HepG2 (cell line): ENCODE measurements at regions not wholly inside any gene's neighbourhood (a gene's known extent, or its start where the extent isn't known, plus 50 kb on each side); places are given as distances from the start of the nearest gene placed in this dataset.

Experiments used
- ATAC-seq: fragments of 200-7000 bp; cut with Tn5 transposase; 3 replicates; pipeline ENCODE4 v1.9.1; 2020; ENCODE audit warnings: mild to moderate bottlenecking, moderate library complexity
- BruUV-seq: library from RNA; stranded (reverse); fragments of 400-500 nt; replicated peaks from 2 replicates; lab custom pipeline; 2021; lab: Mats Ljungman, UMichigan
- CTCF ChIA-PET: fragments of 300-600 bp; formaldehyde crosslinking; extraction: SDS; loops from one replicate; lab custom pipeline; 2021; ENCODE audit warnings: low total read pairs, inconsistent platforms, low intra/inter-chr PET ratio; lab: Yijun Ruan, JAX
- POLR2A ChIA-PET: fragments of 350-600 bp; sonication (Branson Sonifier 250); formaldehyde crosslinking; loops from one replicate; lab custom pipeline; 2020; ENCODE audit warnings: antibody characterized with exemption, inconsistent platforms; lab: Yijun Ruan, JAX
- DNase-seq: peaks from one replicate; pipeline ENCODE4 v3.0.0-alpha.2; 2015; ENCODE audit warnings: low spot score
- FAIRE-seq: peaks from 3 replicates; lab custom pipeline; 2011; peaks lifted over from hg19 to GRCh38; lab: Jason Lieb, UNC
- H2AFZ ChIP-seq: one replicate; pipeline ENCODE4 v1.6.1; 2011; ENCODE audit warnings: low read length, inconsistent platforms
- H3K27ac ChIP-seq: fragments of 300-600 bp; 3 replicates; pipeline ENCODE4 v1.8.0; 2011; ENCODE audit warnings: mixed run types, mild to moderate bottlenecking, mixed read lengths, low read length, inconsistent platforms; ENCODE audit not compliant: insufficient read depth; ENCODE audit errors: extremely low read length
- H3K27me3 ChIP-seq, 2 experiments: fragments of 200-600 bp in 1 of 2; 2 replicates in 1 of 2; 3 replicates in 1 of 2; pipeline versions ENCODE4 v1.6.0 to v1.8.0; 2011; ENCODE audit warnings: low read length in 2 of 2, mild to moderate bottlenecking in 2 of 2, moderate library complexity in 2 of 2, inconsistent platforms in 1 of 2; ENCODE audit not compliant: insufficient read depth in 2 of 2, control insufficient read depth in 1 of 2
- H3K36me3 ChIP-seq, 2 experiments: fragments of 200-600 bp in 1 of 2; replicated peaks in 1 of 2; 2 replicates in 1 of 2; 3 replicates in 1 of 2; pipeline versions ENCODE4 v1.5.1 to v1.8.0; 2011; ENCODE audit warnings: low read length in 2 of 2, inconsistent platforms in 1 of 2; ENCODE audit not compliant: insufficient read depth in 2 of 2, control insufficient read depth in 1 of 2
- H3K4me1 ChIP-seq: 2 replicates; pipeline ENCODE4 v1.5.1; 2012; ENCODE audit warnings: low read length, inconsistent platforms; ENCODE audit not compliant: insufficient read depth
- H3K4me2 ChIP-seq: 2 replicates; pipeline ENCODE4 v1.6.0; 2011; ENCODE audit warnings: low read depth, low read length, inconsistent platforms
- H3K4me3 ChIP-seq, 3 experiments: fragments of 200-600 bp in 1 of 3; sonication (generic), shearing (Covaris generic) in 1 of 3; replicated peaks in 1 of 3; 2 replicates each; pipeline ENCODE4 v1.5.1; 2011 to 2016; ENCODE audit warnings: low read length in 3 of 3, inconsistent platforms in 2 of 3, low read depth in 2 of 3, mild to moderate bottlenecking in 2 of 3, control low read depth in 1 of 3, mixed read lengths in 1 of 3; ENCODE audit not compliant: insufficient read depth in 1 of 3
- H3K79me2 ChIP-seq: one replicate; pipeline ENCODE4 v1.6.1; 2011; ENCODE audit warnings: low read length, inconsistent platforms; ENCODE audit not compliant: insufficient read depth
- H3K9ac ChIP-seq: 2 replicates; pipeline ENCODE4 v1.6.0; 2011; ENCODE audit warnings: mild to moderate bottlenecking, low read depth, low read length, inconsistent platforms; ENCODE audit not compliant: insufficient read depth
- H3K9me3 ChIP-seq: 2 replicates; pipeline ENCODE4 v1.5.1; 2012; ENCODE audit warnings: mild to moderate bottlenecking, low read length
- H4K20me1 ChIP-seq: 2 replicates; pipeline ENCODE4 v1.6.0; 2011; ENCODE audit warnings: inconsistent platforms, mild to moderate bottlenecking, low read length, moderate library complexity; ENCODE audit not compliant: insufficient read depth
- AGO1 ChIP-seq: fragments of 200-400 bp; formaldehyde crosslinking; IDR thresholded peaks from 2 replicates; pipeline ENCODE4 v1.6.1; 2017; ENCODE audit warnings: mild to moderate bottlenecking, low read depth, low read length, moderate library complexity; ENCODE audit not compliant: poor library complexity, severe bottlenecking
- ARNT ChIP-seq: fragments of 450-650 bp; IDR thresholded peaks from 2 replicates; pipeline ENCODE4 v1.6.1; 2017
- CHD4 ChIP-seq: fragments of 200-600 bp; sonication (generic); IDR thresholded peaks from 2 replicates; pipeline ENCODE4 v1.7.0; 2017; ENCODE audit warnings: mild to moderate bottlenecking, low read length, borderline replicate concordance
- HIC2 ChIP-seq: sonication (generic); formaldehyde crosslinking; IDR thresholded peaks from 2 replicates; pipeline ENCODE4 v1.9.0; 2022; ENCODE audit warnings: low read depth, missing genetic modification reagents
- SAFB2 ChIP-seq: sonication (generic); formaldehyde crosslinking; IDR thresholded peaks from 2 replicates; pipeline ENCODE4 v1.5.1; 2020; ENCODE audit warnings: missing genetic modification reagents, low read depth, mild to moderate bottlenecking, borderline replicate concordance
- SRY ChIP-seq: sonication (generic); formaldehyde crosslinking; IDR thresholded peaks from 2 replicates; pipeline ENCODE4 v1.8.0; 2022; ENCODE audit warnings: mild to moderate bottlenecking, missing genetic modification reagents
- TCF12 ChIP-seq, 2 experiments: fragments of 450-650 bp in 1 of 2; sonication (generic) in 1 of 2; formaldehyde crosslinking in 1 of 2; IDR thresholded peaks; 2 replicates each; pipeline versions ENCODE4 v1.6.1 to v1.8.0; 2017 to 2022; ENCODE audit warnings: antibody characterized with exemption in 1 of 2, mild to moderate bottlenecking in 1 of 2, missing genetic modification reagents in 1 of 2, moderate library complexity in 1 of 2
- ZKSCAN1 ChIP-seq: fragments of 150-350 bp; IDR thresholded peaks from 2 replicates; pipeline ENCODE4 v1.6.1; 2014; ENCODE audit warnings: low read length
- ZNF335 ChIP-seq: sonication (generic); formaldehyde crosslinking; IDR thresholded peaks from 2 replicates; pipeline ENCODE4 v1.4.0; 2020; ENCODE audit warnings: missing genetic modification reagents
- ZNF446 ChIP-seq: sonication (generic); formaldehyde crosslinking; IDR thresholded peaks from 2 replicates; pipeline ENCODE4 v1.5.0; 2020; ENCODE audit warnings: mild to moderate bottlenecking, missing genetic modification reagents
- ZNF713 ChIP-seq: sonication (generic); formaldehyde crosslinking; IDR thresholded peaks from 2 replicates; pipeline ENCODE4 v1.4.0; 2020; ENCODE audit warnings: mild to moderate bottlenecking, missing genetic modification reagents
- ZNF841 ChIP-seq: sonication (generic); formaldehyde crosslinking; IDR thresholded peaks from 2 replicates; pipeline ENCODE4 v1.8.1; 2023; ENCODE audit warnings: missing genetic modification reagents, borderline replicate concordance
- ZZZ3 ChIP-seq: sonication (generic); formaldehyde crosslinking; IDR thresholded peaks from 2 replicates; pipeline ENCODE4 v1.4.0; 2020; ENCODE audit warnings: missing genetic modification reagents, mild to moderate bottlenecking, borderline replicate concordance
- WGBS: methylation state at CpG from one replicate; pipeline ENCODE4 v1.1.6; 2017; ENCODE audit warnings: low lambda C conversion rate; 5-methylcytosine and 5-hydroxymethylcytosine counted together
- in situ Hi-C: cut with HindIII; loops from 2 replicates; pipeline ENCODE4 v1.10.0; 2017; ENCODE audit warnings: low pct_unique_long_range_greater_than_20kb; ENCODE audit not compliant: extremely low pct_ligation_motif_present
- intact Hi-C: fragments of 100-400 bp; cut with micrococcal nuclease; formaldehyde crosslinking; loops from one replicate; pipeline ENCODE4 v1.10.0; 2022; ENCODE audit not compliant: unreplicated experiment
- TF ChIP-seq, protein P1 (sequence below): sonication (generic); formaldehyde crosslinking; IDR thresholded peaks from 2 replicates; pipeline ENCODE4 v1.4.0; 2020; ENCODE audit warnings: missing genetic modification reagents
- TF ChIP-seq, protein P2 (sequence below): conservative IDR thresholded peaks from 2 replicates; pipeline ENCODE4 v1.6.1; 2018; ENCODE audit warnings: missing genetic modification reagents

- ATAC-seq = no peak
- in situ Hi-C loops = no loop called here
- Histone ChIP-seq H3K36me3 (no peaks in the 10 kb centered on the region), H3K27ac (no peak overlapping the region), H3K9ac (no peak overlapping the region), H2AFZ (no peak overlapping the region), H3K79me2 (no peaks in the 10 kb centered on the region), H3K9me3 (no peaks in the 10 kb centered on the region), H3K4me3 (no peak overlapping the region), H3K27me3 (no peaks in the 10 kb centered on the region), H3K4me1 (no peaks in the 10 kb centered on the region), H3K4me2 (no peak overlapping the region), H4K20me1 (no peaks in the 10 kb centered on the region)
- DNase-seq = no peak
- no peak for FAIRE-seq
- no TSS peak for BruUV-seq
- TF ChIP-seq ZNF841 (CRISPR knock-in tag) = no peak
- TF ChIP-seq SRY (CRISPR knock-in tag) = no peak
- TF ChIP-seq ZNF446 (CRISPR knock-in tag) = no peak
- no peak for TF ChIP-seq AGO1
- TF ChIP-seq, protein P1, sequence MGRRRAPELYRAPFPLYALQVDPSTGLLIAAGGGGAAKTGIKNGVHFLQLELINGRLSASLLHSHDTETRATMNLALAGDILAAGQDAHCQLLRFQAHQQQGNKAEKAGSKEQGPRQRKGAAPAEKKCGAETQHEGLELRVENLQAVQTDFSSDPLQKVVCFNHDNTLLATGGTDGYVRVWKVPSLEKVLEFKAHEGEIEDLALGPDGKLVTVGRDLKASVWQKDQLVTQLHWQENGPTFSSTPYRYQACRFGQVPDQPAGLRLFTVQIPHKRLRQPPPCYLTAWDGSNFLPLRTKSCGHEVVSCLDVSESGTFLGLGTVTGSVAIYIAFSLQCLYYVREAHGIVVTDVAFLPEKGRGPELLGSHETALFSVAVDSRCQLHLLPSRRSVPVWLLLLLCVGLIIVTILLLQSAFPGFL (CRISPR knock-in tag) = no peak
- TF ChIP-seq ZNF713 = no peak
- intact Hi-C loops = no loop called here
- WGBS = 0% methylated on average over 1 of the region's 2 CpGs
- ChIA-PET CTCF (no interaction called here), POLR2A (no interaction called here)
Measured at GRCh38 chr1:67594764-67595163, 90.2 kb upstream of the GADD45A start.

DNA sequence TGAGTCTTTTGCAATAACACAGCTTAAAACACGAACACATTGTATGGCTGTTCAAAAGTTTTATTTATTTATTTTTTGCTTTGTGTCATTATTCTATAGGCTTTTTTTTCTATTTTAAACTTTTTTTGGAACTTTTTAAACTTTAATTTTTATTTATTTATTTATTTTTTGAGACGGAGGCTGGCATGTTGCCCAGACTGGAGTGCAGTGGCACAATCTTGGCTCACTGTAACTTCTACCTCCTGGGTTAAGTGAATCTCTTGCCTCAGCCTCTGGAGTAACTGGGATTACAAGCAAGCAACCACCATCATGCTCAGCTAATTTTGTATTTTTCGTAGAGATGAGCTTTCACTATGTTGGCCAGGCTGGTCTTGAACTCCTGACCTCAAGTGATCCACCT is 88.3 kb upstream of the GADD45A start:
- FAIRE-seq (no peak), ATAC-seq (no peak), DNase-seq (no peak)
- Histone ChIP-seq H3K9me3 (no peaks in the 10 kb centered on the region), H3K27me3 (no peaks in the 10 kb centered on the region), H3K36me3 (no peaks in the 10 kb centered on the region), H3K9ac (no peak overlapping the region), H4K20me1 (no peaks in the 10 kb centered on the region), H3K27ac (no peak overlapping the region), H3K4me2 (no peak overlapping the region), H3K79me2 (no peaks in the 10 kb centered on the region), H3K4me3 (no peak overlapping the region), H3K4me1 (no peaks in the 10 kb centered on the region), H2AFZ (no peak overlapping the region)
- 48% methylated on average over 3 of the region's 3 CpGs for WGBS
- BruUV-seq = no TSS peak
- in situ Hi-C loops = no loop called here
- POLR2A ChIA-PET = no interaction called here
- intact Hi-C loops = no loop called here
- CTCF ChIA-PET = no interaction called here
- TF ChIP-seq SAFB2 (no peak), TCF12 (IDR thresholded peaks at IDR 0.05) (no peak), TCF12 (CRISPR knock-in tag; IDR thresholded peaks at IDR 0.05) (no peak), ZKSCAN1 (no peak), CHD4 (no peak), ZNF335 (no peak), ARNT (no peak), ZZZ3 (no peak), HIC2 (CRISPR knock-in tag) (no peak)
- TF ChIP-seq, protein P2, sequence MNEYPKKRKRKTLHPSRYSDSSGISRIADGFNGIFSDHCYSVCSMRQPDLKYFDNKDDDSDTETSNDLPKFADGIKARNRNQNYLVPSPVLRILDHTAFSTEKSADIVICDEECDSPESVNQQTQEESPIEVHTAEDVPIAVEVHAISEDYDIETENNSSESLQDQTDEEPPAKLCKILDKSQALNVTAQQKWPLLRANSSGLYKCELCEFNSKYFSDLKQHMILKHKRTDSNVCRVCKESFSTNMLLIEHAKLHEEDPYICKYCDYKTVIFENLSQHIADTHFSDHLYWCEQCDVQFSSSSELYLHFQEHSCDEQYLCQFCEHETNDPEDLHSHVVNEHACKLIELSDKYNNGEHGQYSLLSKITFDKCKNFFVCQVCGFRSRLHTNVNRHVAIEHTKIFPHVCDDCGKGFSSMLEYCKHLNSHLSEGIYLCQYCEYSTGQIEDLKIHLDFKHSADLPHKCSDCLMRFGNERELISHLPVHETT (CRISPR knock-in tag) = no peak
